IMR-90 (cell line): ENCODE measurements at regions not wholly inside any gene's neighbourhood (a gene's known extent, or its start where the extent isn't known, plus 50 kb on each side); places are given as distances from the start of the nearest gene placed in this dataset.

Experiments
- ATAC-seq: fragments of 200-7000 bp; cut with Tn5 transposase; 2 replicates; pipeline ENCODE4 v1.9.1; 2020; ENCODE audit warnings: low read depth, mild to moderate bottlenecking, moderate library complexity
- BruUV-seq: library from RNA; stranded (reverse); fragments of 400-500 nt; replicated peaks from 2 replicates; lab custom pipeline; 2021; lab: Mats Ljungman, UMichigan
- CTCF ChIA-PET: fragments of 300-600 bp; formaldehyde crosslinking; extraction: SDS; loops from one replicate; lab custom pipeline; 2021; ENCODE audit warnings: antibody characterized with exemption; lab: Yijun Ruan, JAX
- POLR2A ChIA-PET: fragments of 300-600 bp; sonication (Branson Sonifier 250); formaldehyde crosslinking; loops from one replicate; lab custom pipeline; 2022; ENCODE audit warnings: antibody characterized with exemption; ENCODE audit not compliant: unreplicated experiment; lab: Charles Lee
- DNase-seq: peaks from one replicate; pipeline ENCODE4 v3.0.0; 2013
- H2AFZ ChIP-seq: replicated peaks from 2 replicates; pipeline ENCODE3; 2013; ENCODE audit warnings: low read length, mild to moderate bottlenecking; ENCODE audit not compliant: poor library complexity
- H2AK5ac ChIP-seq: 2 replicates; pipeline ENCODE4 v1.6.1; 2013; ENCODE audit warnings: low read depth, low read length, inconsistent platforms
- H2AK9ac ChIP-seq: replicated peaks from 2 replicates; pipeline ENCODE3; 2013; ENCODE audit warnings: mild to moderate bottlenecking, low read depth, low read length, moderate library complexity; ENCODE audit not compliant: poor library complexity
- H2BK120ac ChIP-seq: 2 replicates; pipeline ENCODE4 v1.6.1; 2013; ENCODE audit warnings: low read depth, low read length, inconsistent platforms
- H2BK15ac ChIP-seq: 3 replicates; pipeline ENCODE4 v1.6.1; 2013; ENCODE audit warnings: low read depth, low read length, inconsistent platforms
- H2BK20ac ChIP-seq: 2 replicates; pipeline ENCODE4 v1.6.1; 2013; ENCODE audit warnings: low read depth, mild to moderate bottlenecking, inconsistent platforms, low read length, moderate library complexity
- H2BK5ac ChIP-seq: 2 replicates; pipeline ENCODE4 v1.6.1; 2013; ENCODE audit warnings: mild to moderate bottlenecking, low read depth, low read length, inconsistent platforms; ENCODE audit not compliant: poor library complexity, severe bottlenecking
- H3K14ac ChIP-seq: replicated peaks from 2 replicates; pipeline ENCODE4 v1.6.1; 2013; ENCODE audit warnings: low read depth, low read length, inconsistent platforms
- H3K18ac ChIP-seq: 2 replicates; pipeline ENCODE4 v1.6.1; 2013; ENCODE audit warnings: low read depth, low read length, control low read depth
- H3K23ac ChIP-seq: 2 replicates; pipeline ENCODE4 v1.6.1; 2013; ENCODE audit warnings: low read depth, low read length, inconsistent platforms
- H3K27ac ChIP-seq: 2 replicates; pipeline ENCODE4 v1.5.1; 2013; ENCODE audit warnings: mild to moderate bottlenecking, control low read depth, low read length; ENCODE audit not compliant: insufficient read depth
- H3K27me3 ChIP-seq: 2 replicates; pipeline ENCODE4 v1.6.1; 2013; ENCODE audit warnings: low read length; ENCODE audit not compliant: control insufficient read depth, insufficient read depth
- H3K36me3 ChIP-seq: 2 replicates; pipeline ENCODE4 v1.6.1; 2013; ENCODE audit warnings: low read length, mixed read lengths; ENCODE audit not compliant: control insufficient read depth, insufficient read depth
- H3K4ac ChIP-seq: 2 replicates; pipeline ENCODE4 v1.6.1; 2013; ENCODE audit warnings: low read depth, low read length, inconsistent platforms
- H3K4me1 ChIP-seq: 2 replicates; pipeline ENCODE4 v1.6.1; 2013; ENCODE audit warnings: low read length, mixed read lengths; ENCODE audit not compliant: control insufficient read depth, insufficient read depth
- H3K4me2 ChIP-seq: 2 replicates; pipeline ENCODE4 v1.6.1; 2013; ENCODE audit warnings: low read depth, mild to moderate bottlenecking, control low read depth, low read length, moderate library complexity
- H3K4me3 ChIP-seq: 2 replicates; pipeline ENCODE4 v1.5.1; 2013; ENCODE audit warnings: low read depth, mild to moderate bottlenecking, control low read depth, low read length, moderate library complexity; ENCODE audit not compliant: insufficient read depth
- H3K56ac ChIP-seq: 2 replicates; pipeline ENCODE4 v1.6.1; 2013; ENCODE audit warnings: low read length, inconsistent platforms; ENCODE audit not compliant: insufficient read depth; ENCODE audit errors: extremely low read depth
- H3K79me1 ChIP-seq, 2 experiments: 2 replicates each; pipeline ENCODE4 v1.6.1; 2013; ENCODE audit warnings: low read length in 2 of 2, inconsistent platforms in 1 of 2, low read depth in 1 of 2
- H3K9ac ChIP-seq: 2 replicates; pipeline ENCODE4 v1.6.1; 2013; ENCODE audit warnings: low read depth, low read length, control low read depth
- H3K9me1 ChIP-seq: 2 replicates; pipeline ENCODE4 v1.6.1; 2013; ENCODE audit warnings: low read length, inconsistent platforms; ENCODE audit not compliant: insufficient read depth
- H3K9me3 ChIP-seq: 2 replicates; pipeline ENCODE4 v1.6.1; 2013; ENCODE audit warnings: low read length; ENCODE audit not compliant: control insufficient read depth, insufficient read depth
- H4K20me1 ChIP-seq: 2 replicates; pipeline ENCODE4 v1.6.1; 2013; ENCODE audit warnings: low read length, inconsistent platforms; ENCODE audit not compliant: insufficient read depth
- H4K5ac ChIP-seq: 2 replicates; pipeline ENCODE4 v1.6.1; 2013; ENCODE audit warnings: mild to moderate bottlenecking, low read depth, low read length, control low read depth
- H4K8ac ChIP-seq, 2 experiments: 2 replicates each; pipeline ENCODE4 v1.6.1; 2013; ENCODE audit warnings: low read depth in 2 of 2, low read length in 2 of 2, control low read depth in 1 of 2, inconsistent platforms in 1 of 2
- H4K91ac ChIP-seq: 2 replicates; pipeline ENCODE4 v1.6.1; 2013; ENCODE audit warnings: low read depth, low read length, inconsistent platforms; ENCODE audit not compliant: insufficient read depth
- BHLHE40 ChIP-seq: fragments of 150-350 bp; IDR thresholded peaks from 2 replicates; pipeline ENCODE4 v1.6.1; 2016; ENCODE audit warnings: mild to moderate bottlenecking, low read depth, low read length
- CEBPB ChIP-seq: IDR thresholded peaks from 2 replicates; pipeline ENCODE4 v1.6.1; 2012; ENCODE audit warnings: low read depth, low read length, improper control_type of control experiment
- CHD1 ChIP-seq: IDR thresholded peaks from 2 replicates; pipeline ENCODE4 v1.6.1; 2012; ENCODE audit warnings: low read depth, low read length, improper control_type of control experiment
- CTCF ChIP-seq: conservative IDR thresholded peaks from 2 replicates; pipeline ENCODE4 v1.5.1; 2012; ENCODE audit warnings: mild to moderate bottlenecking, low read depth, low read length, improper control_type of control experiment
- ELK1 ChIP-seq: fragments of 150-350 bp; IDR thresholded peaks from 2 replicates; pipeline ENCODE4 v1.6.1; 2016; ENCODE audit warnings: low read depth, mild to moderate bottlenecking, low read length, moderate library complexity, borderline replicate concordance
- FOS ChIP-seq: fragments of 150-350 bp; IDR thresholded peaks from 2 replicates; pipeline ENCODE4 v1.6.1; 2016; ENCODE audit warnings: low read depth, low read length
- MAFK ChIP-seq: IDR thresholded peaks from 2 replicates; pipeline ENCODE4 v1.6.1; 2012; ENCODE audit warnings: low read depth, low read length, improper control_type of control experiment
- MAZ ChIP-seq: IDR thresholded peaks from 2 replicates; pipeline ENCODE4 v1.6.1; 2012; ENCODE audit warnings: low read depth, mild to moderate bottlenecking, low read length, improper control_type of control experiment, moderate library complexity, borderline replicate concordance
- MXI1 ChIP-seq: IDR thresholded peaks from 2 replicates; pipeline ENCODE4 v1.6.1; 2012; ENCODE audit warnings: low read depth, mild to moderate bottlenecking, low read length, moderate library complexity, borderline replicate concordance
- NFE2L2 ChIP-seq: fragments of 150-350 bp; IDR thresholded peaks from 2 replicates; pipeline ENCODE4 v1.6.1; 2016; ENCODE audit warnings: low read depth, mild to moderate bottlenecking, low read length
- POLR2A ChIP-seq: IDR thresholded peaks from 2 replicates; pipeline ENCODE4 v1.6.1; 2012; ENCODE audit warnings: mild to moderate bottlenecking, low read depth, low read length
- RAD21 ChIP-seq: IDR thresholded peaks from 2 replicates; pipeline ENCODE4 v1.6.1; 2012; ENCODE audit warnings: low read length, improper control_type of control experiment
- RCOR1 ChIP-seq: IDR thresholded peaks from 2 replicates; pipeline ENCODE4 v1.6.1; 2012; ENCODE audit warnings: mild to moderate bottlenecking, low read length, improper control_type of control experiment; ENCODE audit not compliant: insufficient replicate concordance
- RFX5 ChIP-seq: IDR thresholded peaks from 2 replicates; pipeline ENCODE4 v1.8.0; 2012; ENCODE audit warnings: low read depth, mild to moderate bottlenecking, low read length, moderate library complexity
- SMC3 ChIP-seq: fragments of 150-350 bp; IDR thresholded peaks from 2 replicates; pipeline ENCODE4 v1.6.1; 2016; ENCODE audit warnings: low read depth, mild to moderate bottlenecking, antibody characterized with exemption, low read length, moderate library complexity
- USF2 ChIP-seq: fragments of 150-350 bp; IDR thresholded peaks from 2 replicates; pipeline ENCODE4 v1.6.1; 2017; ENCODE audit warnings: mild to moderate bottlenecking, antibody characterized with exemption, low read length, low read depth
- WGBS, 2 experiments: methylation state at CpG; one replicate each; pipeline versions ENCODE4 v1.1.5 to v1.1.7; 2013; ENCODE audit warnings: missing lambda C conversion rate in 2 of 2; ENCODE audit not compliant: insufficient read length in 1 of 2; ENCODE audit errors: extremely low coverage in 2 of 2; 5-methylcytosine and 5-hydroxymethylcytosine counted together
- dilution Hi-C: fragments of 300-500 bp; cut with HindIII; formaldehyde crosslinking; loops from one replicate; pipeline ENCODE4 v1.14.3; 2018; ENCODE audit warnings: low sequenced_read_pairs; ENCODE audit not compliant: unreplicated experiment
- in situ Hi-C: fragments of 300-500 bp; cut with MboI; formaldehyde crosslinking; loops from 3 replicates; pipeline ENCODE4 v1.14.3; 2019; ENCODE audit warnings: low sequenced_read_pairs, inconsistent platforms, mixed read lengths
- intact Hi-C: fragments of 100-400 bp; cut with micrococcal nuclease; formaldehyde crosslinking; loops from 2 replicates; pipeline ENCODE4 v1.10.0; 2022

- H2BK120ac ChIP-seq = no peak overlapping the region
- no peak overlapping the region for H3K27ac ChIP-seq
- H3K56ac ChIP-seq = no peak overlapping the region
- ChIA-PET CTCF (interaction anchor here (0.7 to 1.3 kb wide), 2 partner anchors 13 to 21 kb away, joined by 4 to 5 read pairs; no protein-coding TSS in a partner anchor), POLR2A (no interaction called here)
- H3K36me3 ChIP-seq = no peaks in the 10 kb centered on the region
- no peak overlapping the region for H4K91ac ChIP-seq
- H2BK20ac ChIP-seq = no peak overlapping the region
- no peak overlapping the region for H3K4me2 ChIP-seq
- no peak overlapping the region for H3K14ac ChIP-seq
- H2AK5ac ChIP-seq = no peak overlapping the region
- H3K27me3 ChIP-seq = peaks cover 3% of the 10 kb centered on the region
- H3K9me3 ChIP-seq = no peaks in the 10 kb centered on the region
- no peak overlapping the region for H2BK5ac ChIP-seq
- no peak overlapping the region for H3K23ac ChIP-seq
- TF ChIP-seq USF2 (no peak), CTCF (no peak), CEBPB (no peak), RAD21 (no peak), SMC3 (no peak), RCOR1 (no peak), MAZ (no peak), ELK1 (no peak), BHLHE40 (no peak), POLR2A (no peak), NFE2L2 (no peak), FOS (no peak), RFX5 (no peak), MAFK (no peak), CHD1 (no peak), MXI1 (no peak)
- H2AK9ac ChIP-seq = no peak overlapping the region
- H2BK15ac ChIP-seq = no peak overlapping the region
- no peak overlapping the region for H4K5ac ChIP-seq
- in situ Hi-C loops = no loop called here
- H4K8ac ChIP-seq = no peak overlapping the region
- no peak overlapping the region for H3K9ac ChIP-seq
- H4K20me1 ChIP-seq = no peaks in the 10 kb centered on the region
- intact Hi-C loops = no loop called here
- DNase-seq = no peak
- H2AFZ ChIP-seq = no peak overlapping the region
- no peak overlapping the region for H3K4me3 ChIP-seq
- BruUV-seq = no TSS peak
- WGBS, 2 experiments = 50% methylated on average over 2 of the region's 19 CpGs; no CpG with 5 or more reads in 1 of the 2 experiments
- H3K4ac ChIP-seq = no peak overlapping the region
- no peaks in the 10 kb centered on the region for H3K9me1 ChIP-seq
- H3K79me1 ChIP-seq = no peaks in the 10 kb centered on the region
- no peaks in the 10 kb centered on the region for H3K4me1 ChIP-seq
- dilution Hi-C loops = no loop called here
- H3K18ac ChIP-seq = no peak overlapping the region
- ATAC-seq = no peak
These were observed 63.9 kb upstream of the DISP3 start for GRCh38 chr1:11414926-11415538.
